ENCODE measurements at regions not wholly inside any gene's neighbourhood (a gene's known extent, or its start where the extent isn't known, plus 50 kb on each side); places are given as distances from the start of the nearest gene placed in this dataset.

DNA sequence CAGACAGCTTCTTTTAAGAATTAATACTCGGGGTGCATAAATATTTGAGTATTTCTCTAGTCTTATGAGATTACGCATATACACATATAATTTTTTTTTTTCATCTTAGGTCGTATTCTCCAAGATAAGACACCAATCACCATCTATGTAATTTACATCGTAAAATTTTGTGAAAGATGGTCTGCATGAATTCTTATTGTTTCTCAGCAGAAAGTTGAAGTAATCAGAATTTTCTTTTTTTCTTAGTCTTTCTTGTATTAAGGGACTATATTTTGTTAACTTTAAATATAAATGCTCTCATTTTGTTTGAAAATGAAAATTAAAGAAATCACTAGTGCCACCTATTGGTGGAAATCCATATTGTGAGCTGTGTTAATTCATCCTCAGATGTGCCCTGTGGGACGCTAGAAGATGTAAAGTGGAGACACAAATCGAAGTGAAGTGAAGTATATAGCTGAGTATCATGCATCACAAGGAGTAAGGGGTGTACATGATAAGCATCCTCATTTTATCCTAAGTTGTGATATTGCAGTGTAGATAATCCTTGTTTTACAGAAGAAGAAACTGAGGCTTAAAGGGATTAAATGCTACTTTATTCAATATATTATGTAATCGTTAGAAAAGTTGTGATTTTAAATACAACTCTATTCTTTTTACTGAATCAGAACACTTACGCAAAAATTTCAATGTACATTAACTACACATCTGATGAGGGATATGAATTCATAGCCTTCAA lies 2084.3 kb downstream of the LRRC4C start:
- no peaks in the 10 kb centered on the region for H3K27me3 ChIP-seq (ENCODE audit: control insufficient read depth, insufficient read depth, low read length)
- H3K36me3 ChIP-seq (ENCODE audit: control insufficient read depth, insufficient read depth, low read length) = no peaks in the 10 kb centered on the region
- DNase-seq (ENCODE audit: low read depth) (peak; percentile 16), FAIRE-seq (no peak)
- H3K4me3 ChIP-seq (ENCODE audit: low read depth, low read length) = no peak overlapping the region
- TF ChIP-seq, protein P1, sequence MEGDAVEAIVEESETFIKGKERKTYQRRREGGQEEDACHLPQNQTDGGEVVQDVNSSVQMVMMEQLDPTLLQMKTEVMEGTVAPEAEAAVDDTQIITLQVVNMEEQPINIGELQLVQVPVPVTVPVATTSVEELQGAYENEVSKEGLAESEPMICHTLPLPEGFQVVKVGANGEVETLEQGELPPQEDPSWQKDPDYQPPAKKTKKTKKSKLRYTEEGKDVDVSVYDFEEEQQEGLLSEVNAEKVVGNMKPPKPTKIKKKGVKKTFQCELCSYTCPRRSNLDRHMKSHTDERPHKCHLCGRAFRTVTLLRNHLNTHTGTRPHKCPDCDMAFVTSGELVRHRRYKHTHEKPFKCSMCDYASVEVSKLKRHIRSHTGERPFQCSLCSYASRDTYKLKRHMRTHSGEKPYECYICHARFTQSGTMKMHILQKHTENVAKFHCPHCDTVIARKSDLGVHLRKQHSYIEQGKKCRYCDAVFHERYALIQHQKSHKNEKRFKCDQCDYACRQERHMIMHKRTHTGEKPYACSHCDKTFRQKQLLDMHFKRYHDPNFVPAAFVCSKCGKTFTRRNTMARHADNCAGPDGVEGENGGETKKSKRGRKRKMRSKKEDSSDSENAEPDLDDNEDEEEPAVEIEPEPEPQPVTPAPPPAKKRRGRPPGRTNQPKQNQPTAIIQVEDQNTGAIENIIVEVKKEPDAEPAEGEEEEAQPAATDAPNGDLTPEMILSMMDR (IDR thresholded peaks at IDR 0.05; ENCODE audit: insufficient read depth, low read length, severe bottlenecking) = no peak

DNA sequence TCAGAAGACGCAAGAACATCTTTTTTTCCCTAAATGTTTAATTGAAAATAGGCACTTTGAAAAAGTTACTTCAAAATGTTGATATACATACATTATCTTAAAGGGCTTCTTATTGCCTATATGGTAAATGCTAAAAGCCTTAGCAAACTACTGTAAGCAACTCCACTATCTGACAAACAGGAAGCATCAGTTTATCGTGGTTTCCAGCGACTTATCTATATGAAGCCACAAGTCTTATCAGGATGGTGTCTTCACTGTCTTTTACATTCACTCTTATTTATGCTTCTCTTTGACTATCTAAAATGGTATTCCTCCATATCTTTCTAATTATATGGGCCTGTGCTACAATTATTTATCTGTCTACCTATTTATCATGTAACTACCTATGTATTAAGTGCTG lies 2091.9 kb downstream of the LRRC4C start:
- FAIRE-seq = no peak
- Histone ChIP-seq H3K27me3 (ENCODE audit: control insufficient read depth, insufficient read depth, low read length) (no peaks in the 10 kb centered on the region), H3K36me3 (ENCODE audit: control insufficient read depth, insufficient read depth, low read length) (no peaks in the 10 kb centered on the region), H3K4me3 (ENCODE audit: low read depth, low read length) (no peak overlapping the region)
- TF ChIP-seq, protein P1 (IDR thresholded peaks at IDR 0.05; ENCODE audit: insufficient read depth, low read length, severe bottlenecking) = no peak
- no peak for DNase-seq (ENCODE audit: low read depth)

DNA sequence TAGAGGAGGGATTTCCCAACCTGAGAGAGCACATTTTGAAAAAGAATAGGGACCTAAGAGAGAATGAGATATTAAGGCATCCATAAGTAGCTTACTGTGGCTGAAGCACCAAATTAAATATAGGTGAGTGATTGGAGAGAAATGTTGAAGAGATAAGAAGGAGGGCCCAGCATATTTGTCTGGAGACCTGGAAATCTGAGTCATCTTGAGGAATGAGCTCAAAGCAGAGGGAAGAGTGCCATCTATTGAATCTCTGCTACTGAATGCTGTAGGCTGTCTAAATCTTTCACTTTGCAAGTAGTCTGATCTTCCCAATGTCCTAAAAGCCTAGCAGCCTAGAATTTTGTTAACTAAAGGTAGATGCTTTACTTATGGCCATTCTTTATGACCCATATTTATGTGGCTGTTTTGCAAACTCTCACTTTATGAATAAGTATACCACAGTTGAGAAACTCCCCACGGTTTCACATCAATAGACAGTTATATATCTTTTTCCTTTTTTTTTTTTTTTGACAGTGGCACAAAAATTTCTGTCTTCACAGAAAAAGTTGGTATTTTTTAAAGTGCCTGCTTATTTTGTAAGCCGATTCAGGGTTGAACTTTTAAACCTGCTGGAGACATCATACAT lies 2093.5 kb downstream of the LRRC4C start:
- H3K36me3 ChIP-seq (ENCODE audit: control insufficient read depth, insufficient read depth, low read length) = no peaks in the 10 kb centered on the region
- no peaks in the 10 kb centered on the region for H3K27me3 ChIP-seq (ENCODE audit: control insufficient read depth, insufficient read depth, low read length)
- H3K4me3 ChIP-seq (ENCODE audit: low read depth, low read length) = no peak overlapping the region
- peak; percentile 41 for DNase-seq (ENCODE audit: low read depth)
- no peak for FAIRE-seq
- TF ChIP-seq, protein P1 (IDR thresholded peaks at IDR 0.05; ENCODE audit: insufficient read depth, low read length, severe bottlenecking) = no peak

DNA sequence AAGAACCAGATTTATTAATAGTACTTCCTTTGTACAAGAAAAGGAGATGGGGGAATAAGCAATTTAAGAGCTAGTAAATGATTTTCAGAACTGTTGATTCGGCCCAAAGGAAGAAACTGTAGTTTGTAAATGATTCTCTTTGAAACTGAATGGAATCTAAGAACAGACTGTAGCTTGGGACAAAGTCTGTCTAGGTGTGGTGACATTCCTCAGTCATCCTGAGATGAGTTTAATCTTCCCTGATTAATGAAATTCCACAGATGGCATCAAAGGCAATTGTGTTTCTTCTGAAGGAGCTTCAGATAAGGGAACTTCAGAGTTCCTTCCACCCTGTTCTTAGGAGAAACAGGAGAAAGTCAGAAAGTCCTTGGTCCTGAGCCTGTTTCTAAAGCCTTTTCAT lies 2095.9 kb downstream of the LRRC4C start:
- TF ChIP-seq, protein P1 (IDR thresholded peaks at IDR 0.05; ENCODE audit: insufficient read depth, low read length, severe bottlenecking) = no peak
- Histone ChIP-seq H3K4me3 (ENCODE audit: low read depth, low read length) (no peak overlapping the region), H3K36me3 (ENCODE audit: control insufficient read depth, insufficient read depth, low read length) (no peaks in the 10 kb centered on the region), H3K27me3 (ENCODE audit: control insufficient read depth, insufficient read depth, low read length) (no peaks in the 10 kb centered on the region)
- DNase-seq (ENCODE audit: low read depth) (no peak), FAIRE-seq (no peak)

DNA sequence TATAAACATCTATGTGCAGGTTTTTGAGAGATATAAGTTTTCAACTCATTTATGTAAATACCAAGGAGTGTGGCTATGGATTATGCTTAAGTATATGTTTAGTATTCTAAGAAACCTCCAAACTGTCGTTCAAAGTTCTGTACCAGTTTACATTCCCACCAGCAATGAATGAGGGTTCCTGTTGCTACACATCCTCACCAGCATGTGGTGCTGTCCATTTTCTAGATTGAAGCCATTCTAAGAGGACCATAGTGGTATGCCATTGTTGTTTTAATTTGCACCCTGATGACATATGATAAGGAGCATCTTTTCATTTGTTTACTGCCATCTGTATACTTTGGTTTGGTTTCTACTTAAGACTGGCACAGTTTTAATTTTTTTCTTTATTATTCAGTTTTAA lies 2097.9 kb downstream of the LRRC4C start:
- TF ChIP-seq, protein P1 (IDR thresholded peaks at IDR 0.05; ENCODE audit: insufficient read depth, low read length, severe bottlenecking) = no peak
- Histone ChIP-seq H3K27me3 (ENCODE audit: control insufficient read depth, insufficient read depth, low read length) (no peaks in the 10 kb centered on the region), H3K36me3 (ENCODE audit: control insufficient read depth, insufficient read depth, low read length) (no peaks in the 10 kb centered on the region), H3K4me3 (ENCODE audit: low read depth, low read length) (no peak overlapping the region)
- no peak for DNase-seq (ENCODE audit: low read depth)
- no peak for FAIRE-seq

All from bronchial epithelial cell (primary cell).